GM12873 (cell line): ENCODE measurements at regions not wholly inside any gene's neighbourhood (a gene's known extent, or its start where the extent isn't known, plus 50 kb on each side); places are given as distances from the start of the nearest gene placed in this dataset.

ENCODE experiments used
- CTCF ChIP-seq: IDR thresholded peaks from 2 replicates; pipeline ENCODE4 v1.5.1; 2012; ENCODE audit warnings: low read depth, mild to moderate bottlenecking, moderate library complexity, low read length, control low read depth; ENCODE audit not compliant: insufficient read depth; ENCODE audit errors: missing control alignments

GRCh38 chr17:77829843-77830799, 128.4 kb upstream of the TNRC6C start:
- no peak for TF ChIP-seq CTCF

- TF ChIP-seq CTCF: no peak
These were observed 127.6 kb upstream of the TNRC6C start for GRCh38 chr17:77830816-77831473.

GRCh38 chr17:77831474-77832179, 126.9 kb upstream of the TNRC6C start:
- TF ChIP-seq CTCF: no peak

GRCh38 chr17:77832180-77832560, 126.3 kb upstream of the TNRC6C start:
- TF ChIP-seq CTCF: no peak

GRCh38 chr17:77833769-77834168, 124.7 kb upstream of the TNRC6C start:
- no peak for TF ChIP-seq CTCF

GRCh38 chr17:77834170-77835115, 124.1 kb upstream of the TNRC6C start:
- no peak for TF ChIP-seq CTCF
